Astrocyte (in vitro differentiated cells and primary cell): ENCODE measurements at regions not wholly inside any gene's neighbourhood (a gene's known extent, or its start where the extent isn't known, plus 50 kb on each side); places are given as distances from the start of the nearest gene placed in this dataset.

Experiments
- DNase-seq: peaks from one replicate; pipeline ENCODE4 v3.0.0-alpha.2; 2010; ENCODE audit warnings: low read depth
- FAIRE-seq: peaks from 2 replicates; lab custom pipeline; 2011; peaks lifted over from hg19 to GRCh38; lab: Jason Lieb, UNC
- H2AFZ ChIP-seq: 2 replicates; pipeline ENCODE4 v1.6.0; 2012; ENCODE audit warnings: low read depth, low read length, inconsistent platforms
- H3K27ac ChIP-seq: 2 replicates; pipeline ENCODE4 v1.5.1; 2011; ENCODE audit warnings: low read depth, low read length, inconsistent platforms
- H3K27me3 ChIP-seq: 2 replicates; pipeline ENCODE4 v1.6.0; 2011; ENCODE audit warnings: low read length, inconsistent platforms; ENCODE audit not compliant: insufficient read depth
- H3K36me3 ChIP-seq: 2 replicates; pipeline ENCODE4 v1.5.1; 2011; ENCODE audit warnings: low read length, inconsistent platforms; ENCODE audit not compliant: insufficient read depth
- H3K4me1 ChIP-seq: 2 replicates; pipeline ENCODE4 v1.5.1; 2011; ENCODE audit warnings: low read length, inconsistent platforms; ENCODE audit not compliant: insufficient read depth
- H3K4me2 ChIP-seq: 2 replicates; pipeline ENCODE4 v1.6.0; 2012; ENCODE audit warnings: low read length, inconsistent platforms
- H3K4me3 ChIP-seq: 2 replicates; pipeline ENCODE4 v1.5.1; 2011; ENCODE audit warnings: low read depth, mild to moderate bottlenecking, low read length, inconsistent platforms; ENCODE audit not compliant: insufficient read depth
- H3K79me2 ChIP-seq: 2 replicates; pipeline ENCODE4 v1.6.0; 2012; ENCODE audit warnings: mild to moderate bottlenecking, low read length, inconsistent platforms; ENCODE audit not compliant: insufficient read depth
- H3K9ac ChIP-seq: 2 replicates; pipeline ENCODE4 v1.6.0; 2012; ENCODE audit warnings: mild to moderate bottlenecking, low read length, inconsistent platforms
- H3K9me3 ChIP-seq: 2 replicates; pipeline ENCODE4 v1.5.1; 2012; ENCODE audit warnings: low read depth, mild to moderate bottlenecking, low read length, inconsistent platforms; ENCODE audit not compliant: insufficient read depth
- H4K20me1 ChIP-seq: 2 replicates; pipeline ENCODE4 v1.6.0; 2012; ENCODE audit warnings: low read length, inconsistent platforms; ENCODE audit not compliant: insufficient read depth
- H3K27ac Mint-ChIP-seq: one replicate; pipeline ENCODE4 v1.8.0; 2021; ENCODE audit warnings: mild to moderate bottlenecking, mixed read lengths; ENCODE audit not compliant: unreplicated experiment
- H3K27me3 Mint-ChIP-seq: one replicate; pipeline ENCODE4 v1.8.0; 2021; ENCODE audit warnings: low read depth, mixed read lengths; ENCODE audit not compliant: unreplicated experiment
- H3K36me3 Mint-ChIP-seq: one replicate; pipeline ENCODE4 v1.8.0; 2021; ENCODE audit warnings: low read depth, mixed read lengths; ENCODE audit not compliant: unreplicated experiment
- H3K4me1 Mint-ChIP-seq: one replicate; pipeline ENCODE4 v1.8.0; 2021; ENCODE audit warnings: low read depth, mixed read lengths; ENCODE audit not compliant: unreplicated experiment
- H3K4me3 Mint-ChIP-seq: one replicate; pipeline ENCODE4 v1.8.0; 2021; ENCODE audit warnings: mild to moderate bottlenecking, moderate library complexity, mixed read lengths; ENCODE audit not compliant: unreplicated experiment
- H3K9me3 Mint-ChIP-seq: one replicate; pipeline ENCODE4 v1.8.0; 2021; ENCODE audit warnings: mild to moderate bottlenecking, mixed read lengths; ENCODE audit not compliant: unreplicated experiment
- CTCF ChIP-seq: IDR thresholded peaks from 2 replicates; pipeline ENCODE4 v1.5.1; 2011; ENCODE audit warnings: low read depth, mild to moderate bottlenecking, inconsistent platforms, low read length, moderate library complexity; ENCODE audit not compliant: insufficient read depth
- EZH2 ChIP-seq: IDR thresholded peaks from 2 replicates; pipeline ENCODE4 v1.6.1; 2012; ENCODE audit warnings: mild to moderate bottlenecking, low read length, inconsistent platforms; ENCODE audit not compliant: insufficient read depth

DNA sequence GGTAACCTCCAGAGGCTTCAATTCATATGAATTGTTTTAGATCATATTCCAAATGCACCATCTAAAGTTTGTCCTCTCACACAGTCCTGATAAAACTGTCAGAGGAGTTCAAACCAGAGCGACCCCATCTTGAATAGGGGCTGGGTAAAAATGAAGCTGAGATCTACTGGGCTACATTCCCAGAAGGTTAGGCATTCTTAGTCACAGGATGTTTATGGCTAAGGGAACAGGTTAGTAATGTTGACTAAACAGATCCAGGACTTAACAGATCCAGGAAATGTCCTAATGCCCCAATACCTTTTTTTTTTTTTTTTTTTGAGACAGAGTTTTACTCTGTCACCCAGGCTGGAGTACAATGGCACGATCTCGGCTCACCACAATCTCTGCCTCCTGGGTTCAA is 192.6 kb upstream of the PRDM9 start:
- Mint-ChIP-seq H3K27me3 (no peaks in the 10 kb centered on the region), H3K9me3 (no peaks in the 10 kb centered on the region)
- no peak overlapping the region for H2AFZ ChIP-seq

GRCh38 chr5:23305055-23305454 is 202.4 kb upstream of the PRDM9 start:
- Mint-ChIP-seq H3K4me3 (no peak overlapping the region), H3K36me3 (no peaks in the 10 kb centered on the region), H3K27ac (no peak overlapping the region), H3K9me3 (no peaks in the 10 kb centered on the region), H3K4me1 (no peaks in the 10 kb centered on the region), H3K27me3 (no peaks in the 10 kb centered on the region)
- no peak overlapping the region for H2AFZ ChIP-seq
- H3K79me2 ChIP-seq, result no peaks in the 10 kb centered on the region
- H3K27me3 ChIP-seq, result no peaks in the 10 kb centered on the region
- H4K20me1 ChIP-seq, result no peaks in the 10 kb centered on the region
- no peak overlapping the region for H3K9ac ChIP-seq
- no peak for TF ChIP-seq CTCF
- TF ChIP-seq EZH2, result no peak
- no peak for FAIRE-seq
- no peak for DNase-seq
- no peaks in the 10 kb centered on the region for H3K36me3 ChIP-seq
- no peaks in the 10 kb centered on the region for H3K4me1 ChIP-seq
- no peak overlapping the region for H3K4me2 ChIP-seq
- H3K4me3 ChIP-seq, result no peak overlapping the region
- no peaks in the 10 kb centered on the region for H3K9me3 ChIP-seq
- no peak overlapping the region for H3K27ac ChIP-seq

More for the DNA sequence above, 192.6 kb upstream of the PRDM9 start:
- Histone ChIP-seq H3K27me3 (no peaks in the 10 kb centered on the region), H3K4me1 (no peaks in the 10 kb centered on the region), H3K9ac (no peak overlapping the region), H3K4me2 (no peak overlapping the region), H3K4me3 (no peak overlapping the region), H4K20me1 (no peaks in the 10 kb centered on the region), H3K36me3 (no peaks in the 10 kb centered on the region), H3K9me3 (no peaks in the 10 kb centered on the region), H3K79me2 (no peaks in the 10 kb centered on the region), H3K27ac (no peak overlapping the region)
- no peaks in the 10 kb centered on the region for H3K36me3 Mint-ChIP-seq
- no peak overlapping the region for H3K4me3 Mint-ChIP-seq
- H3K4me1 Mint-ChIP-seq, result peaks cover 9% of the 10 kb centered on the region
- H3K27ac Mint-ChIP-seq, result no peak overlapping the region
- DNase-seq (no peak), FAIRE-seq (no peak)
- TF ChIP-seq CTCF, result no peak
- no peak for TF ChIP-seq EZH2

DNA sequence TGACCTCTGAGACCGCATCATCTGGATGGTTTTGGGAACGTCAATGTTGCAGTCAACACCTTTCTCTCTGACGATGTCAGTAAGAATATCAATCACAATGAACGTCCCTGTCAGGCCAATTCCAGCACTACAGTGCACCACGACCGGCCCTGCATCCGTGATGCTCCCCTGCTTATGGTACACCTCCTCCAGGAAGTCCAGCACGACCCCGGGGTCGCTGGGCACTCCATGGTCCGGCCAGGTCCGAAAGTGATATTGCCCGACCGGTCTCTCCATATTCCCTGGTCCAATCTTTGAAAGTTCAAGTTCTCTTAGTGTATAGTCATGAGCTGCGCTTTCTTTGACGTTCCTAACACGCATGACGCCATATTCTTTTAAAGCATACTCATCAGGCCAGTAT is 203.6 kb upstream of the PRDM9 start:
- H3K9me3 Mint-ChIP-seq, result no peaks in the 10 kb centered on the region
- Histone ChIP-seq H3K4me1 (no peaks in the 10 kb centered on the region), H3K27me3 (no peaks in the 10 kb centered on the region), H3K4me3 (no peak overlapping the region), H3K36me3 (no peaks in the 10 kb centered on the region), H3K4me2 (no peak overlapping the region), H3K79me2 (no peaks in the 10 kb centered on the region), H2AFZ (no peak overlapping the region), H3K27ac (no peak overlapping the region), H3K9me3 (no peaks in the 10 kb centered on the region), H4K20me1 (no peaks in the 10 kb centered on the region), H3K9ac (no peak overlapping the region)
- H3K27me3 Mint-ChIP-seq, result no peaks in the 10 kb centered on the region
- TF ChIP-seq CTCF (no peak), EZH2 (no peak)
- H3K4me3 Mint-ChIP-seq, result no peak overlapping the region
- no peak for FAIRE-seq
- DNase-seq, result no peak
- H3K36me3 Mint-ChIP-seq, result no peaks in the 10 kb centered on the region
- H3K4me1 Mint-ChIP-seq, result no peaks in the 10 kb centered on the region
- H3K27ac Mint-ChIP-seq, result no peak overlapping the region
